K562 (cell line): ENCODE measurements at regions not wholly inside any gene's neighbourhood (a gene's known extent, or its start where the extent isn't known, plus 50 kb on each side); places are given as distances from the start of the nearest gene placed in this dataset.

Experiments used
- ATAC-seq: fragments of 200-7000 bp; cut with Tn5 transposase; 3 replicates; pipeline ENCODE4 v1.9.1; 2020; ENCODE audit warnings: moderate library complexity
- BruUV-seq: library from RNA; stranded (reverse); fragments of 400-500 nt; replicated peaks from 2 replicates; lab custom pipeline; 2021; lab: Mats Ljungman, UMichigan
- CTCF ChIA-PET: fragments of 300-600 bp; formaldehyde crosslinking; extraction: SDS; loops from one replicate; lab custom pipeline; 2021; ENCODE audit warnings: low intra/inter-chr PET ratio; lab: Yijun Ruan, JAX
- POLR2A ChIA-PET: fragments of 300-600, 350-650 bp; sonication (Branson Sonifier 250); formaldehyde crosslinking; extraction: SDS; loops from one replicate; lab custom pipeline; 2021; ENCODE audit warnings: antibody characterized with exemption, inconsistent platforms; lab: Yijun Ruan, JAX
- DNase-seq, 4 experiments: peaks; one replicate each; pipeline versions ENCODE4 v3.0.0 to v3.0.0-alpha.2; 2011 to 2018; ENCODE audit warnings: low spot score in 3 of 4, mixed read lengths in 3 of 4; ENCODE audit errors: extremely low read depth in 1 of 4
- FAIRE-seq: peaks from 2 replicates; lab custom pipeline; 2011; peaks lifted over from hg19 to GRCh38; lab: Jason Lieb, UNC
- H2AFZ ChIP-seq: 2 replicates; pipeline ENCODE4 v1.6.0; 2011; ENCODE audit warnings: low read depth, low read length, control low read depth, inconsistent platforms
- H3K27ac ChIP-seq: fragments of 200-600 bp; 3 replicates; pipeline ENCODE4 v1.8.0; 2011; ENCODE audit warnings: low read depth, mild to moderate bottlenecking, control low read depth, inconsistent platforms, low read length, moderate library complexity, mixed read lengths; ENCODE audit errors: extremely low read depth
- H3K27me3 ChIP-seq, 2 experiments: fragments of 300-600 bp in 1 of 2; 2 replicates in 1 of 2; 3 replicates in 1 of 2; pipeline versions ENCODE4 v1.6.0 to v1.8.0; 2011; ENCODE audit warnings: inconsistent platforms in 2 of 2, low read length in 2 of 2, mild to moderate bottlenecking in 1 of 2, mixed read lengths in 1 of 2, moderate library complexity in 1 of 2; ENCODE audit not compliant: control insufficient read depth in 2 of 2, insufficient read depth in 2 of 2
- H3K36me3 ChIP-seq: fragments of 300-600 bp; 3 replicates; pipeline ENCODE4 v1.8.0; 2011; ENCODE audit warnings: mild to moderate bottlenecking, low read length, inconsistent platforms; ENCODE audit not compliant: control insufficient read depth, insufficient read depth
- H3K4me1 ChIP-seq, 2 experiments: fragments of 200-600 bp in 1 of 2; replicated peaks in 1 of 2; 2 replicates in 1 of 2; 3 replicates in 1 of 2; pipeline versions ENCODE4 v1.5.1 to v1.8.0; 2011; ENCODE audit warnings: inconsistent platforms in 2 of 2, low read length in 2 of 2, mild to moderate bottlenecking in 1 of 2, mixed read lengths in 1 of 2, moderate library complexity in 1 of 2; ENCODE audit not compliant: control insufficient read depth in 2 of 2, insufficient read depth in 2 of 2
- H3K4me2 ChIP-seq: 2 replicates; pipeline ENCODE4 v1.6.1; 2011; ENCODE audit warnings: low read length, control low read depth, inconsistent platforms, mixed read lengths; ENCODE audit not compliant: insufficient read depth
- H3K4me3 ChIP-seq: fragments of 200-600 bp; sonication (generic), shearing (Covaris generic); 2 replicates; pipeline ENCODE4 v1.5.1; 2016; ENCODE audit warnings: control low read depth, inconsistent platforms
- H3K79me2 ChIP-seq: fragments of 200-600 bp; 3 replicates; pipeline ENCODE4 v1.8.0; 2011; ENCODE audit warnings: low read length, inconsistent platforms; ENCODE audit not compliant: control insufficient read depth, insufficient read depth
- H3K9ac ChIP-seq, 2 experiments: 2 replicates each; pipeline versions ENCODE4 v1.6.0 to v1.6.1; 2011; ENCODE audit warnings: low read depth in 2 of 2, low read length in 2 of 2, control low read depth in 1 of 2, inconsistent platforms in 1 of 2, mild to moderate bottlenecking in 1 of 2, mixed read lengths in 1 of 2; ENCODE audit not compliant: insufficient read depth in 1 of 2
- H3K9me1 ChIP-seq: one replicate; pipeline ENCODE4 v1.6.0; 2011; ENCODE audit warnings: inconsistent platforms, mild to moderate bottlenecking, low read length, moderate library complexity; ENCODE audit not compliant: control insufficient read depth, insufficient read depth
- H3K9me3 ChIP-seq: replicated peaks from 2 replicates; pipeline ENCODE4 v1.5.1; 2011; ENCODE audit warnings: low read depth, low read length, inconsistent platforms; ENCODE audit not compliant: control insufficient read depth, insufficient read depth
- H4K20me1 ChIP-seq: replicated peaks from 2 replicates; pipeline ENCODE4 v1.6.1; 2011; ENCODE audit warnings: low read length, inconsistent platforms, mixed read lengths; ENCODE audit not compliant: control insufficient read depth, insufficient read depth
- E2F6 ChIP-seq, 2 experiments: IDR thresholded peaks; 2 replicates each; pipeline ENCODE4 v1.6.1; 2011; ENCODE audit warnings: borderline replicate concordance in 1 of 2, control low read depth in 1 of 2, low read depth in 1 of 2, low read length in 1 of 2, mild to moderate bottlenecking in 1 of 2, mixed read lengths in 1 of 2, moderate library complexity in 1 of 2; ENCODE audit not compliant: insufficient read depth in 1 of 2, insufficient read length in 1 of 2, poor library complexity in 1 of 2, severe bottlenecking in 1 of 2; ENCODE audit errors: extremely low read depth in 1 of 2
- HIVEP1 ChIP-seq: fragments of 250-450 bp; sonication (Bioruptor Pico); IDR thresholded peaks from 2 replicates; pipeline ENCODE4 v1.4.0; 2020; ENCODE audit warnings: mild to moderate bottlenecking
- HMGN3 ChIP-seq: IDR thresholded peaks from 2 replicates; pipeline ENCODE4 v1.6.1; 2011; ENCODE audit warnings: borderline replicate concordance, low read depth, mild to moderate bottlenecking, mixed read lengths, low read length; ENCODE audit not compliant: insufficient read length; ENCODE audit errors: extremely low read depth
- HOXB6 ChIP-seq: fragments of 250-450 bp; sonication (Bioruptor Pico); IDR thresholded peaks from 2 replicates; pipeline ENCODE4 v1.5.1; 2022; ENCODE audit warnings: mild to moderate bottlenecking, borderline replicate concordance
- MIER1 ChIP-seq: fragments of 450-650 bp; IDR thresholded peaks from 2 replicates; pipeline ENCODE4 v1.6.1; 2016; ENCODE audit warnings: antibody characterized with exemption, mild to moderate bottlenecking, low read depth
- MYBL2 ChIP-seq, 2 experiments: fragments of 450-650 bp in 1 of 2; sonication (generic) in 1 of 2; formaldehyde crosslinking in 1 of 2; IDR thresholded peaks; 2 replicates each; pipeline versions ENCODE4 v1.6.1 to v1.8.1; 2017 to 2022; ENCODE audit warnings: borderline replicate concordance in 1 of 2, inconsistent platforms in 1 of 2, low read depth in 1 of 2, mild to moderate bottlenecking in 1 of 2, missing genetic modification reagents in 1 of 2, moderate library complexity in 1 of 2
- PHB2 ChIP-seq: fragments of 450-650 bp; IDR thresholded peaks from 2 replicates; pipeline ENCODE4 v1.6.1; 2017; ENCODE audit warnings: low read depth
- POLR2B ChIP-seq: fragments of 450-650 bp; IDR thresholded peaks from 2 replicates; pipeline ENCODE4 v1.6.1; 2018; ENCODE audit warnings: low read depth; ENCODE audit not compliant: partially characterized antibody
- TOE1 ChIP-seq, 2 experiments: fragments of 450-650 bp in 1 of 2; sonication (generic) in 1 of 2; formaldehyde crosslinking in 1 of 2; IDR thresholded peaks; 2 replicates each; pipeline versions ENCODE4 v1.7.1 to v1.8.0; 2016 to 2022; ENCODE audit warnings: borderline replicate concordance in 2 of 2, mild to moderate bottlenecking in 2 of 2, antibody characterized with exemption in 1 of 2, inconsistent platforms in 1 of 2, low read depth in 1 of 2, missing genetic modification reagents in 1 of 2, moderate library complexity in 1 of 2
- USF1 ChIP-seq: sonication (generic); formaldehyde crosslinking; IDR thresholded peaks from 2 replicates; pipeline ENCODE4 v1.9.0; 2022; ENCODE audit warnings: mild to moderate bottlenecking, missing genetic modification reagents
- ZNF408 ChIP-seq: fragments of 250-450 bp; sonication (Bioruptor Pico); IDR thresholded peaks from 2 replicates; pipeline ENCODE4 v1.4.0; 2020; ENCODE audit warnings: low read depth, mild to moderate bottlenecking, moderate library complexity
- WGBS: fragments of 100-300 bp; shearing (Covaris generic); methylation state at CpG from one replicate; pipeline ENCODE4 v1.1.6; 2016; ENCODE audit warnings: low coverage, mixed read lengths; ENCODE audit not compliant: insufficient coverage; ENCODE audit errors: missing lambda C conversion rate; 5-methylcytosine and 5-hydroxymethylcytosine counted together
- in situ Hi-C: fragments of 300-500 bp; cut with MboI; formaldehyde crosslinking; loops from 4 replicates; pipeline ENCODE4 v1.15.0; 2018; ENCODE audit warnings: inconsistent platforms, mixed read lengths
- intact Hi-C: fragments of 100-400 bp; cut with micrococcal nuclease; formaldehyde crosslinking; loops from 2 replicates; pipeline ENCODE4 v1.14.2; 2022
- TF ChIP-seq, protein P1 (sequence below): sonication (generic); formaldehyde crosslinking; IDR thresholded peaks from 2 replicates; pipeline ENCODE4 v1.8.0; 2023; ENCODE audit warnings: mild to moderate bottlenecking, missing genetic modification reagents
- TF ChIP-seq, protein P2 (sequence below): fragments of 450-650 bp; IDR thresholded peaks from 2 replicates; pipeline ENCODE4 v1.6.1; 2016; ENCODE audit warnings: low read depth, mild to moderate bottlenecking, moderate library complexity

DNA sequence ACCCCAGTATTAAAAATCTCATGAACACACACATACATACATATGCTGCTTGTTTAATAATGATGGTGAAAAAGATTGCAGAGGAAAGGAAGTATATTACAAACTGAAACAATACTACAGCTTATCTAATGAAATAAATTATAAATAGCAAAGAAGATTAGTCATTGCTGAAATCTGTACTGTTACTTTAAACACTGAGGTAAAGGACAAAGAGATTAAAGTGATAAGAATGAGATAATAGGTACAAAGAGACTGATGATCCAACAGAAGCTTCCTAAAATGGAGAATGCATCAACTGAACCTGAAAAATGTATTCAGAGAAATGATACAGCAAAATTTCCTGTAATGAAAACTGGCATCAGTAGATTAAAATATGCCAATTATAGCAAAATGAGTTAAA lies 91.5 kb upstream of the KCND2 start (continued):
- TF ChIP-seq POLR2B, result no peak

DNA sequence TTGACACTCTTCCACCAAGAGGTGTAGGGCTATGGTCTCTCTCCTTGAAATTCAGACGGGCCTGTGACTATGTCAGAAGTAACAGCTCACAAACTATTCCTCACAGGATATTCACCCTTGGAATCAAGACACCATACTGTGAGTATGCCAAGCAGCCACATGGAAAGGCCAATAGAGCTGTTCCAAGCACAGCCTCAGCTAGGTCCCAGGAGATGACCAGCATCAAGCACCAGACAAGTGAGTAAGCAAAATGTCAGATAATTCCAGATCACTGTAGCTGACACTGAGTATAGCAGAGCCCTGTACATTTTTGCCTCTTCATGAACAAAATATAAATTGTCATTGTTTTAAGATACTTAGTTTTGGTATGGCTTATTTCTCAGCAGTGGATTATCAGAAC lies 88.1 kb upstream of the KCND2 start:
- no peak overlapping the region for H3K9ac ChIP-seq
- DNase-seq (no peak), ATAC-seq (no peak), FAIRE-seq (no peak)
- POLR2A ChIA-PET, result no interaction called here
- H2AFZ ChIP-seq, result no peak overlapping the region
- BruUV-seq, result no TSS peak
- no peaks in the 10 kb centered on the region for H3K9me3 ChIP-seq
- no peaks in the 10 kb centered on the region for H3K9me1 ChIP-seq
- no peaks in the 10 kb centered on the region for H4K20me1 ChIP-seq
- H3K4me2 ChIP-seq, result no peak overlapping the region
- WGBS, result 0% methylated on average over 1 of the region's 1 CpG
- no peak overlapping the region for H3K4me3 ChIP-seq
- H3K36me3 ChIP-seq, result no peaks in the 10 kb centered on the region
- H3K27ac ChIP-seq, result no peak overlapping the region
- intact Hi-C loops (no loop called here), in situ Hi-C loops (no loop called here)
- no peaks in the 10 kb centered on the region for H3K4me1 ChIP-seq
- no peaks in the 10 kb centered on the region for H3K27me3 ChIP-seq
- no peaks in the 10 kb centered on the region for H3K79me2 ChIP-seq
- CTCF ChIA-PET, result no interaction called here
- TF ChIP-seq USF1 (CRISPR knock-in tag) (no peak), PHB2 (no peak), ZNF408 (CRISPR knock-in tag) (no peak), HOXB6 (CRISPR knock-in tag) (no peak), TOE1 (IDR thresholded peaks at IDR 0.05; ENCODE audit: borderline replicate concordance) (no peak), TOE1 (CRISPR knock-in tag; IDR thresholded peaks at IDR 0.05; ENCODE audit: borderline replicate concordance, low read depth) (no peak), E2F6 (IDR thresholded peaks at IDR 0.05; ENCODE audit: borderline replicate concordance in 1 of 2, extremely low read depth in 1 of 2, insufficient read depth in 1 of 2, insufficient read length in 1 of 2, low read depth in 1 of 2, low read length in 1 of 2, poor library complexity in 1 of 2, severe bottlenecking in 1 of 2) (no peak), MYBL2 (IDR thresholded peaks at IDR 0.05; ENCODE audit: low read depth) (no peak), MYBL2 (CRISPR knock-in tag; IDR thresholded peaks at IDR 0.05; ENCODE audit: borderline replicate concordance) (no peak), MIER1 (no peak), HIVEP1 (CRISPR knock-in tag) (no peak), HMGN3 (no peak)
- TF ChIP-seq, protein P1, sequence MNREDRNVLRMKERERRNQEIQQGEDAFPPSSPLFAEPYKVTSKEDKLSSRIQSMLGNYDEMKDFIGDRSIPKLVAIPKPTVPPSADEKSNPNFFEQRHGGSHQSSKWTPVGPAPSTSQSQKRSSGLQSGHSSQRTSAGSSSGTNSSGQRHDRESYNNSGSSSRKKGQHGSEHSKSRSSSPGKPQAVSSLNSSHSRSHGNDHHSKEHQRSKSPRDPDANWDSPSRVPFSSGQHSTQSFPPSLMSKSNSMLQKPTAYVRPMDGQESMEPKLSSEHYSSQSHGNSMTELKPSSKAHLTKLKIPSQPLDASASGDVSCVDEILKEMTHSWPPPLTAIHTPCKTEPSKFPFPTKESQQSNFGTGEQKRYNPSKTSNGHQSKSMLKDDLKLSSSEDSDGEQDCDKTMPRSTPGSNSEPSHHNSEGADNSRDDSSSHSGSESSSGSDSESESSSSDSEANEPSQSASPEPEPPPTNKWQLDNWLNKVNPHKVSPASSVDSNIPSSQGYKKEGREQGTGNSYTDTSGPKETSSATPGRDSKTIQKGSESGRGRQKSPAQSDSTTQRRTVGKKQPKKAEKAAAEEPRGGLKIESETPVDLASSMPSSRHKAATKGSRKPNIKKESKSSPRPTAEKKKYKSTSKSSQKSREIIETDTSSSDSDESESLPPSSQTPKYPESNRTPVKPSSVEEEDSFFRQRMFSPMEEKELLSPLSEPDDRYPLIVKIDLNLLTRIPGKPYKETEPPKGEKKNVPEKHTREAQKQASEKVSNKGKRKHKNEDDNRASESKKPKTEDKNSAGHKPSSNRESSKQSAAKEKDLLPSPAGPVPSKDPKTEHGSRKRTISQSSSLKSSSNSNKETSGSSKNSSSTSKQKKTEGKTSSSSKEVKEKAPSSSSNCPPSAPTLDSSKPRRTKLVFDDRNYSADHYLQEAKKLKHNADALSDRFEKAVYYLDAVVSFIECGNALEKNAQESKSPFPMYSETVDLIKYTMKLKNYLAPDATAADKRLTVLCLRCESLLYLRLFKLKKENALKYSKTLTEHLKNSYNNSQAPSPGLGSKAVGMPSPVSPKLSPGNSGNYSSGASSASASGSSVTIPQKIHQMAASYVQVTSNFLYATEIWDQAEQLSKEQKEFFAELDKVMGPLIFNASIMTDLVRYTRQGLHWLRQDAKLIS (CRISPR knock-in tag), result no peak
- TF ChIP-seq, protein P2, sequence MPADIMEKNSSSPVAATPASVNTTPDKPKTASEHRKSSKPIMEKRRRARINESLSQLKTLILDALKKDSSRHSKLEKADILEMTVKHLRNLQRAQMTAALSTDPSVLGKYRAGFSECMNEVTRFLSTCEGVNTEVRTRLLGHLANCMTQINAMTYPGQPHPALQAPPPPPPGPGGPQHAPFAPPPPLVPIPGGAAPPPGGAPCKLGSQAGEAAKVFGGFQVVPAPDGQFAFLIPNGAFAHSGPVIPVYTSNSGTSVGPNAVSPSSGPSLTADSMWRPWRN, result no peak
